ENCODE measurements at regions not wholly inside any gene's neighbourhood (a gene's known extent, or its start where the extent isn't known, plus 50 kb on each side); places are given as distances from the start of the nearest gene placed in this dataset.

DNA sequence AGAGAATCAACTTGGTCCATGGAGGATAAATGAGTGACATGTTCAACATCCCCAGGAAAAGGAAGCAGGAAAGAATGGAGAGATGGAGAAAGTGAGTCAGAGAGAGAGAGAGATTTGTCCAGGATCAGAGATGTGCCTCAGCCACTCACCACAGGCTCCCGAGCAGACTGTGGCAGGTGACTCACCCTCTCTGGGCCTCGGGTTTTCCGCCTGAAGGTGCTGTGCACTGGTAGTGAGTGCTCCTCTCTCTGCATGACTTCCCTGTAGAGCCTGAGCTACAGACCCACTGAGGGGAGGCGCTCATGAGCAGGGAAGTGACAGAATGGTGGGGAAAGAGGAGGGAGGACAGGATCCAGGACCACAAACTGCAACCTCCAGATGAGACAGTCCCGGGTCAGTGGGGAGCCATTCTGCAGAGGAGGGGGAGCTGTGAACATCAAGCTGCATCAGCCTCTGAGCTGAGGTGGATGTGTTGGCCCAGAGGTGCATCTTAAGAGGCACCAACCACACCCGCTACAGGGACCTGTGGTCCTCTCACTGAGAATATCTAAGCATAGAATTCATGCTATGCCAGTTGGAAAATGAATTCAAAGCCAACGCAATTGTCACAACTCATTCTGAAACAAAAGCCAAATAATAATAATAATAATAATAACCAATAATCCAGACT lies 433.4 kb downstream of the BRD1 start:
- DNase-seq (ENCODE audit: low spot score): no peak

- DNase-seq (ENCODE audit: low spot score): no peak
Measured at GRCh38 chr22:49393526-49393925, 434.1 kb downstream of the BRD1 start.

DNA sequence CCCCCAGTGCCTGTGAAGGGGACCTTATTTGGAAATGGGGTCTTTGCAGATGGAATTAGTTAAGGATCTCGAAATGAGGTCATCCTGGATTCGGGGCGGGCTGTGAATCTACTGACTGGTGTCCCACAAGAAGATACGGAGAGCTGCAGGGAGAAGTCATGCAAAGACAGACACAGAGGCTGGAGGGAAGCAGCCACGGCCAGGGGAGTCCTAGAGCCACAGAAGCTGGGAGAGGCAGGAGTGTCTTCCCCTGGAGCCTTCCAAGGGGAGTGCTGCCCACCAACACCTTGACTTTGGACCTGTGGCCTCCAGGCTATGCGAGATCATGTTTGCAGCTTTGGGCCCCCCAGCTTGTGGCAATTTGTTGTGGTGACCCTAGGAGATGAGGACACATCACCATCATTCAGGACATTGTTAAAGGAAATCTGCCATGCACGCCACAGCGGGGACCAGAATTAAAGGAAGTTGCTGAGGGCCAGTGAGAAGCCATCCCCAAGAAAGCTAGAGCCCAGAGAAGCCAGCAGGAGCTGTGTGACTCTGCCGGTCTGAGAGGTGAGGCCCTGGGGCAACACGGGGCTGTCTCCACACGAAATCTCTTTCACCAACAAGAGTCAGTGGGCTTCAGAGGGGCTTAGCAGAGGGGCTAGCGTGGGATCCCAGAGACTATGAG lies 434.7 kb downstream of the BRD1 start:
- DNase-seq (ENCODE audit: low spot score): no peak

- no peak for DNase-seq (ENCODE audit: low spot score)
Measured at GRCh38 chr22:49392247-49392646, 435.4 kb downstream of the BRD1 start.

- DNase-seq (ENCODE audit: low spot score): no peak
Measured at GRCh38 chr22:49391436-49391835, 436.2 kb downstream of the BRD1 start.

GRCh38 chr22:49390954-49391353 lies 436.7 kb downstream of the BRD1 start:
- no peak for DNase-seq (ENCODE audit: low spot score)

- DNase-seq (ENCODE audit: low spot score): peak; percentile 13
Measured at GRCh38 chr22:49383909-49384308, 443.8 kb downstream of the BRD1 start.

DNA sequence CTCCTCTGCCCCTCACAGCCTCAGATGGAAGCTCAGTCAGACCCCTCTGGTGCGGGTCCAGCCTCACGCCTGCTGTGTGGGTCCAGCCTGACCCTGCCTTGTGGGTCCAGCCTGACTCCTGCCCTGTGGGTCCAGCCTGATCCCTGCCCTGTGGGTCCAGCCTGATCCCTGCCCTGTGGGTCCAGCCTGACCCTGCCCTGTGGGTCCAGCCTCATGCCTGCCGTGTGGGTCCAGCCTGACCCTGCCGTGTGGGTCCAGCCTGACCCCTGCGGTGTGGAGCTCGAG lies 445.3 kb downstream of the BRD1 start:
- DNase-seq (ENCODE audit: low spot score): no peak

GRCh38 chr22:49381595-49382450 lies 445.9 kb downstream of the BRD1 start:
- no peak for DNase-seq (ENCODE audit: low spot score)

DNA sequence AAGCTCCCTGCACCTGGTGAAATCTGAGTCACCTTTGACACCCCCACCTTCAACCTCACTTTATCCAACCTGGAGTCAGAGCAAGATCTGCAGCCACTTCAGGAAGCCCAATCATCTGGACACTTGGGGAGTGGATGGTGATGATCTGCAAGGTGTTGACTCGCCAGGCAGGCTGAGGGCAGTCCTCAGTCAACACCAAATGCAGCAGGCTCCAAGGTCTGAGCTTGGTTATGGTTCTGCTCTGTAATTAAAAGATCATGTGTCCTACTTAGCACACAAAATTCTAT lies 446.9 kb downstream of the BRD1 start:
- DNase-seq (ENCODE audit: low spot score): no peak

GRCh38 chr22:49380095-49380827 lies 447.4 kb downstream of the BRD1 start:
- no peak for DNase-seq (ENCODE audit: low spot score)

DNA sequence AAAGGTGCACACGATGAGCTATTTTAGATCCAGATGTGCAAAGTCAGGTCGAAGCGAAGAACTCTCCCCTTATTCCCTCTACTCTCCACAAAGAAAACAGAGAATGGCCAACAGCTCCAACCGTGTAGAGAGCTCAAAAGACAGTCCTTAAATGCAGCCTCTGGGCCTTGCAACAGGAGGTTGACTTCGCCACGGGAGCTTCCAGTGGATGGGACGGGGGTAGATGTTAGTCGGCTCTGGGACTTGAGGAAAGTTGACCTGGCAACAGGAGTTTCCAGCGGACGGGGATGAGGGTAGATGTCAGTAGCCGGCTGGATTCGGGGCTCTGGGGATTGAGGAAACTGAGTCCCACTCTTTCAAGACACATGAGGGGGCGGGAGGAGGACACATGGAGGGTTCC lies 450.4 kb downstream of the BRD1 start:
- no peak for DNase-seq (ENCODE audit: low spot score)

DNA sequence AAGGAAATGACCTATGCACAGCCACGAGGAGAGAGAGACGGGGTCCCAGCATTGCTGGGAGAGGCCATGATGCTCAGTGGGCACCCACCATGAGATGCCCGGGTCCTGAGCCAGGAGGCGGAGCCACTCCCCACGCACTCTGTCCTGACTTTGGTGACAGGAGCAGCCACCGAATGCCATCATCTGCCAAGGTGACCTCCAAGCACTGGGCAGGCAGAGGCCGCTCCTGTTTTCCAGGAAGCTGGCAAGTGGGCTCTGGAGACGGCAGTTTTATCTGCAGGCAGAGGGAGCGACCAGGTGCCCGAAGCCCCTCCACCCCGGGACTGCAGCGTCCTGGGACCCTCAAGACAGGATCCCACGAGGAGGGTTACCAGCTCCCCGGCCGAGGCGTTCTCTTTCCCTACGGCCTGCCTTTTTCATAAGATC lies 453.9 kb downstream of the BRD1 start:
- DNase-seq (ENCODE audit: low spot score): no peak

GRCh38 chr22:49373289-49373666 lies 454.4 kb downstream of the BRD1 start:
- no peak for DNase-seq (ENCODE audit: low spot score)

DNA sequence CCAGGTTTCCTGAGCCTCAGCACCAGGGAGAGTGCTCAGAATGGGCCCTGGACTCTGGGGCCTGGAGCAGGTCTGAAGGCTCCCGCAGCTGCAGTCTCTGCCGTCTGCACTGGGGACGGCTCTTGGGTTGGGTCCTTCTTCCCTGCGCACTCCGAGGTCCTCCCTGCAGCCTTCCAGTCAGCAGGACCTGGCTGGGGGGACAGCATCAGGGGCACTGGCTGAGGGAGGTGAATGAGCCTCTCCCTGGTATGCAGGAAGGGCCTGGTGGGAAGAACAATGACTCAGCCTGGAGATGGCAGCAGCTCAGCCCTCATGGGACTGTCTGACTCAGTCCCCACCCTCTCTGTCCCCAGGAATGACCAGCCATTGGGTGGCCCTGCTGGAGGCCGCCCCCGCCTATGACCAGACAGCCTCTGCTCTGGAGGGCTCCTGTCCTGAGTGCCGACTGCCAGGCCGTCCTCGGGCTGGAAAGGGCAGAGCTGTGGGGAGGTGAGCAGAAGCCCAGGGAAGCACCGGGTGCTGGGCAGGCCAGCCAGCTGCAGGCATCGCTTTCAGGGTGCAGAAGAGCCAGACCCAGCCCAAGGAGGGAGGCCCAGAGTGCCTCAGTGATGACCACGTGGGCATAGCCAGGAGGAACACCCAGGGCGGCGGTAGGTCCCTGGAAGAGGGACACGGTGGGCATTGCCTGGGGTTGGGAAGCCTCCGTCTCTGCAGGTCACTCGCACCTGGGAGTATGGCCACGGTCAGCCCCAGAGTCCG lies 455.0 kb downstream of the BRD1 start:
- DNase-seq (ENCODE audit: low spot score): peak; percentile 90

- DNase-seq (ENCODE audit: low spot score): no peak
Measured at GRCh38 chr22:49372111-49372529, 455.6 kb downstream of the BRD1 start.

GRCh38 chr22:49371325-49372110 lies 456.2 kb downstream of the BRD1 start:
- no peak for DNase-seq (ENCODE audit: low spot score)

DNA sequence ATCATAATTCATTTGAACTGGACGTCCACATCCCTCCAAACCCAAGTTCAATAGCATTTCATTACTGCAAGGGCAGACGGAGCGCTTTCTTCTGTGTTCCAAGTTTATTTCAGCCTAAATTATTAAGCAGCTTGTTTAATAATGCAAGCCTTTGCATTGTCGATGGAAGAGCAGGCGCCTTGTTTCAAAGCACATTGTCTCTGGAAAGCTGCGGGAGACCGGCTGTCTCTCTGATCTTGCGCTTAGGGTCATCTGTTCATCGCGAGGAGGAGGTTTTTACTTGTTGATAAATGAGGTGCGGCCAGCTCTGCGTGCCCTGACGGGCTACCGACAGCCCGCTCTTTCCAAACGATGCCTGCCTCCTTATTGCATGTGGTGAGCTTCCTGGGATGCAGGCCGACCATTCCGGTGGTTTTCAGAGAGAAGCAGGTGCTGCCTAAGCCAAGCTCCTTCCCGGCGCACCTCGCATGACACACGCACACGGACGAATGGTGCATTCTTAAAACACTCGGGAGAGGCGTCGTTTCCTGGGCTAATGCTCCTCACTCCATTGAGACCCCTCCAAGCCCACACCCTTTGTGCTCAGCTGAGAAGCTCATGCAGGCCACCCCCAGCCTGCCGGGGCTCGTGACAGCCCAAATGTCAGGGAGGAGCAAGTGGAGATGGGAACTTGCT lies 456.9 kb downstream of the BRD1 start:
- no peak for DNase-seq (ENCODE audit: low spot score)

DNA sequence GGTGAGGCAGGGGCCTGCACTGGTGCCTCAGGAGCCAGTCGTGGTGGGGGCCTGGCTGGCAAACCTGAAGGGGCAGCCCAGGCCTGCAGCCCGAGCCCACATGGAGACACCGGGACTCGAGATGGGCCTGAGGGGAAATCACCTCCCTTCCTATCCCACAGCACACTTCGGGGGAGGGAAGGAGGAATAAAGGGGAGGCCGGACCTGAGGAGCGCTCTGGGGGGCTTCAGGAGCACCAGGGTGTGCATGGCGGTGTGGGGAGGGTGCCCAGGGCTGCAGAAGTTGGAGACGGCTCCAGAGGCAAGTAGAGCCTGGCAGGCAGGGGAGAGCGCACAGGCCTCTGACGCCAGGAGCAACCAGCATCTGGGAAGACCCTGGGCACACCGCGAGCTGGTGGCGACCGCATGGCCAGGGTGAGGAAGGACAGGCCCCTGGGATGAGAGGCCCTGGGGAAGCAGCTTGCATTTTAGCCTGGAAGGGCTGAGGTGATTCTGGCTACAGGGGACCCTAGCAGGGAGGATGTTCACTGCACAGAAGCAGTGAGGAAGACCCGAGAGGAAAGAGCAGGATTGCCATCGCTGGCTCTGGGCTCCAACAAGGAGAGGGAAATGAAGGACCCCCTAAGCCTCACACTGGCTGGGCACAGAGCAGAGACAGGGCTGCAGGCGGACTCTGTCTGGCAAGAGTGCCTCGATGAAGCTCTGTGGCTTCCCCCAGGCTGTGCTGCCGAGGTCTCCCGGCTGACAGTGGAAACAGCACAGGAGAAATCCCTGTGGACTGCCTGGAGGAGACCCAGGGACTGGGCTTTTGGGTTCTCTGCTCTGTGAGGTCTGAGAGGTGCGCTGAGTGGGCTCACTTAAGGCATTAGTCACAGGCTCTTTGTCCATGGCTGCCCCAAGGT lies 457.7 kb downstream of the BRD1 start:
- no peak for DNase-seq (ENCODE audit: low spot score)

Measured in SW480 (cell line).